AG09309 (cell line): ENCODE measurements at regions not wholly inside any gene's neighbourhood (a gene's known extent, or its start where the extent isn't known, plus 50 kb on each side); places are given as distances from the start of the nearest gene placed in this dataset.
"Not testable (repeated sequence)": the region's sequence is repeated elsewhere in the genome, so short reads cannot be mapped to it uniquely, and the experiment has no call there.

Source experiments
- DNase-seq: peaks from one replicate; pipeline ENCODE4 v3.0.0-alpha.2; 2010; ENCODE audit warnings: low read depth
- H3K4me3 ChIP-seq: 2 replicates; pipeline ENCODE4 v1.5.1; 2011; ENCODE audit warnings: mild to moderate bottlenecking, low read depth, low read length, moderate library complexity; ENCODE audit not compliant: control insufficient read depth
- TF ChIP-seq, protein P1 (sequence below): IDR thresholded peaks from 2 replicates; pipeline ENCODE4 v1.5.1; 2011; ENCODE audit warnings: mild to moderate bottlenecking, low read depth, low read length, inconsistent platforms; ENCODE audit not compliant: insufficient read depth, control insufficient read depth; ENCODE audit errors: missing control alignments

DNA sequence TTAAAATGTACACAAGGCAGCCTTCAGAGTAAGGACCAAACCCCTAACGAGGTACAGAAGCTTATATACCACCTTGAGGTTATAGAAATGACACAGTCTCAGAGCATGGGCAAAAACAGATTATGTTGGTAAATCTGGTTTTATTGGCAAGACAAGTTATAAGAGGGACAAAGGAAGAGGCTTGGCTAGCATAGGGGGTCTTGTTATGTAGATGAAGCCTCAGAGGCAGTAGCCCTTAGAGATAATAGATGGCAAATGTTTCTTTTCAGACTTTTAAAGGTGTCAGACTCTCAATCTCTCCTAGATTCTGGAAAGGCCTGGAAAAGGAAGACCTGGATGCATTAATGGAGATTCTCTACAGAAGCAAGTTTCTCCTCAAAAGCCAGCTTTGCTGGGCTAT lies 123.3 kb upstream of the ATXN1 start:
- TF ChIP-seq, protein P1, sequence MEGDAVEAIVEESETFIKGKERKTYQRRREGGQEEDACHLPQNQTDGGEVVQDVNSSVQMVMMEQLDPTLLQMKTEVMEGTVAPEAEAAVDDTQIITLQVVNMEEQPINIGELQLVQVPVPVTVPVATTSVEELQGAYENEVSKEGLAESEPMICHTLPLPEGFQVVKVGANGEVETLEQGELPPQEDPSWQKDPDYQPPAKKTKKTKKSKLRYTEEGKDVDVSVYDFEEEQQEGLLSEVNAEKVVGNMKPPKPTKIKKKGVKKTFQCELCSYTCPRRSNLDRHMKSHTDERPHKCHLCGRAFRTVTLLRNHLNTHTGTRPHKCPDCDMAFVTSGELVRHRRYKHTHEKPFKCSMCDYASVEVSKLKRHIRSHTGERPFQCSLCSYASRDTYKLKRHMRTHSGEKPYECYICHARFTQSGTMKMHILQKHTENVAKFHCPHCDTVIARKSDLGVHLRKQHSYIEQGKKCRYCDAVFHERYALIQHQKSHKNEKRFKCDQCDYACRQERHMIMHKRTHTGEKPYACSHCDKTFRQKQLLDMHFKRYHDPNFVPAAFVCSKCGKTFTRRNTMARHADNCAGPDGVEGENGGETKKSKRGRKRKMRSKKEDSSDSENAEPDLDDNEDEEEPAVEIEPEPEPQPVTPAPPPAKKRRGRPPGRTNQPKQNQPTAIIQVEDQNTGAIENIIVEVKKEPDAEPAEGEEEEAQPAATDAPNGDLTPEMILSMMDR = no peak
- no peak overlapping the region for H3K4me3 ChIP-seq
- DNase-seq = no peak

- TF ChIP-seq, protein P1 = no peak
- H3K4me3 ChIP-seq = no peak overlapping the region
- no peak for DNase-seq
These were observed 122.2 kb upstream of the ATXN1 start for GRCh38 chr6:16883414-16883813.

DNA sequence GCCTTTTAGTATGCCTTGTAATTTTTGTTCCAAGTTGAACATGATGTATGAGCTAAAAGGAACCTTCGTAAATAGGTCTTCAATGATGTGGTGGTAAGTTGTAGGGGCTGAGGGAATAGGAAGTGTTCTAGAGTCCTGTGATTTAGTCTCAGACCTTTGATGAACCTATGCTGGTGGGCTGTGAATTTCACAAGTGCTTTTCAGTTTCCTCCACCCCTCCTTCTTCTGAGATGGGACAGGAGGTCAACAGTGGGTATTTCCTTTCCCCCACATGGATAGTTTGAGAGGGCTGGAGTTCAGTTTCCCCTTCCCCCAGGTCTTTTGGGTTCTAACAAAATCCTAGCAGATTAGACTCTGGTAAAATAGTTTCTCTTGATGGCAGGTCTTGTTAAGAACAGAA lies 121.0 kb upstream of the ATXN1 start:
- TF ChIP-seq, protein P1 = no peak
- DNase-seq = no peak
- no peak overlapping the region for H3K4me3 ChIP-seq

DNA sequence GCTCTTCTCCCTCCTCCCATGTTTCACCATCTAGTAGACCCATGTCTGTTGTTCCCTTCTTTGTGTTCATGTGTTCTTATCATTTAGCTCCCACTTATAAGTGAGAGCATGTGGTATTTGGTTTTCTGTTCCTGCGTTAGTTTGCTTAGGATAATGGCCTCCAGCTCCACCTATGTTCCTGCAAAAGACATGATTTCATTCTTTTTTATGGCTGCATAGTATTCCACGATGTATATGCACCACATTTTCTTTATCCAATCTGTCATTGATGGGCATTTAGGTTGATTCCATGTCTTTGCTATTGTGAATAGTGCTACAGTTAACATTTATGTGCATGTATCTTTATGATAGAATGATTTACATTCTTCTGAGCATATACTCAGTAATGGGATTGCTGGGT lies 115.6 kb upstream of the ATXN1 start:
- not testable (repeated sequence) for H3K4me3 ChIP-seq, DNase-seq

GRCh38 chr6:16876201-16876600 lies 114.9 kb upstream of the ATXN1 start:
- no peak for DNase-seq
- no peak overlapping the region for H3K4me3 ChIP-seq
- TF ChIP-seq, protein P1 = no peak

GRCh38 chr6:16873698-16874097 lies 112.4 kb upstream of the ATXN1 start:
- H3K4me3 ChIP-seq = no peak overlapping the region
- DNase-seq = no peak
- TF ChIP-seq, protein P1 = no peak

DNA sequence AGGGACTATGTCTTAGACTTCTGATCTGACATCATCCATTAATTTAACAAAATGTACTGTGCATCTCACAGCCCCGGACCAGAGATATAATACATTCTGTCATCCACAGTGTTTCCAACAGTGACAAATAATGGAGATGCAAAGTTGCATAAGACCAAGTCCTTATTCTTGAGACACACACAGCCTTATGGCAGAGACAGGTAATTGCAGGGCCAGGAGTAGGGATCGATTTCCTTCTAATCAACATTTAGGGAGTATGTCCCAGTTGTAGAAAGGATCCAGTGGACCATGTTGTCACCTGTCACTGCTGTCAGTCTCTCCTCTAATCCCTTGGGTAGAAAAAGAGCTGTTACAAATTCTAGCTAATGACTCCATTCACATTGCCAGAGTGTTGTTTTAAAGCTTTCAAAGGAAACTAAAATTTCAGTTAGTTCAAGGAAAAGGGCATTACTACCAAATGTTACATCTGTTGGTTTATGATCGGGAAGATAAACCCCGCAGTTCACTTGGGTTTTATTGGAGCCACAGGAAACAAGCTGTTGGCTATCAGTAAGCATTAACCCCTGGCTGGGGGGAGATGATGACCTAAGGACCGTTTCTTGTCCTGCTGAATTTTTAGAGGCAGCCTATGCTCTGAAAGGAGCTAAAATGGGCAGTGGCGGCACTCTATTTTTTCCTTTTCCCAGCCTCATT lies 111.4 kb upstream of the ATXN1 start:
- TF ChIP-seq, protein P1 = no peak
- no peak for DNase-seq
- no peak overlapping the region for H3K4me3 ChIP-seq
